NCI-H2107 treated with DMSO at 0.1 percent for 48 hours (cell line): ENCODE measurements at regions not wholly inside any gene's neighbourhood (a gene's known extent, or its start where the extent isn't known, plus 50 kb on each side); places are given as distances from the start of the nearest gene placed in this dataset.

ENCODE experiments used
- DNase-seq: peaks from one replicate; lab custom pipeline; 2025; ENCODE audit not compliant: unreplicated experiment; lab: John Stamatoyannopoulos, UW

GRCh38 chr11:93959663-93960062 is 61.5 kb upstream of the HEPHL1 start:
- DNase-seq: no peak

GRCh38 chr11:93963072-93963471 is 58.1 kb upstream of the HEPHL1 start:
- DNase-seq: no peak

GRCh38 chr11:93967258-93967657 is 53.9 kb upstream of the HEPHL1 start:
- no peak for DNase-seq

GRCh38 chr11:93967944-93968343 is 53.2 kb upstream of the HEPHL1 start:
- no peak for DNase-seq

- no peak for DNase-seq
These were observed 50.9 kb upstream of the HEPHL1 start for GRCh38 chr11:93969925-93970922.
